ENCODE measurements at regions not wholly inside any gene's neighbourhood (a gene's known extent, or its start where the extent isn't known, plus 50 kb on each side); places are given as distances from the start of the nearest gene placed in this dataset.

- no peaks in the 10 kb centered on the region for H3K4me1 ChIP-seq
- no peaks in the 10 kb centered on the region for H3K9me3 ChIP-seq (ENCODE audit: control insufficient read depth, low read length)
- H2AFZ ChIP-seq, result no peak overlapping the region
- no peak overlapping the region for H3K9ac ChIP-seq
- TF ChIP-seq CTCF (IDR thresholded peaks at IDR 0.05), result no peak
- H3K4me2 ChIP-seq (ENCODE audit: low read length), result no peak overlapping the region
- H3K4me3 ChIP-seq (ENCODE audit: low read depth, low read length), result no peak overlapping the region
- no peaks in the 10 kb centered on the region for H3K27me3 ChIP-seq (ENCODE audit: control insufficient read depth, insufficient read depth, low read length)
- no peaks in the 10 kb centered on the region for H3K79me2 ChIP-seq
- H3K27ac ChIP-seq, result no peak overlapping the region
- no peaks in the 10 kb centered on the region for H3K36me3 ChIP-seq (ENCODE audit: control insufficient read depth, insufficient read depth, low read length)
Measured at GRCh38 chr3:1843111-1843510, 255.6 kb upstream of the CNTN4 start.

- no peak overlapping the region for H2AFZ ChIP-seq
- no peak for TF ChIP-seq CTCF (IDR thresholded peaks at IDR 0.05)
- H3K9me3 ChIP-seq (ENCODE audit: control insufficient read depth, low read length), result no peaks in the 10 kb centered on the region
- no peaks in the 10 kb centered on the region for H3K79me2 ChIP-seq
- H3K27ac ChIP-seq, result no peak overlapping the region
- H3K4me2 ChIP-seq (ENCODE audit: low read length), result no peak overlapping the region
- H3K4me1 ChIP-seq, result no peaks in the 10 kb centered on the region
- no peak overlapping the region for H3K4me3 ChIP-seq (ENCODE audit: low read depth, low read length)
- H3K9ac ChIP-seq, result no peak overlapping the region
- no peaks in the 10 kb centered on the region for H3K27me3 ChIP-seq (ENCODE audit: control insufficient read depth, insufficient read depth, low read length)
- H3K36me3 ChIP-seq (ENCODE audit: control insufficient read depth, insufficient read depth, low read length), result no peaks in the 10 kb centered on the region
Measured at GRCh38 chr3:1847571-1847970, 251.1 kb upstream of the CNTN4 start.

- no peak for TF ChIP-seq CTCF (IDR thresholded peaks at IDR 0.05)
- Histone ChIP-seq H3K4me2 (ENCODE audit: low read length) (no peak overlapping the region), H3K4me3 (ENCODE audit: low read depth, low read length) (no peak overlapping the region), H3K9me3 (ENCODE audit: control insufficient read depth, low read length) (no peaks in the 10 kb centered on the region), H2AFZ (no peak overlapping the region), H3K9ac (no peak overlapping the region), H3K36me3 (ENCODE audit: control insufficient read depth, insufficient read depth, low read length) (no peaks in the 10 kb centered on the region), H3K27ac (no peak overlapping the region), H3K27me3 (ENCODE audit: control insufficient read depth, insufficient read depth, low read length) (no peaks in the 10 kb centered on the region), H3K79me2 (no peaks in the 10 kb centered on the region), H3K4me1 (no peaks in the 10 kb centered on the region)
Measured at GRCh38 chr3:1848935-1849334, 249.7 kb upstream of the CNTN4 start.

GRCh38 chr3:1852950-1853349, 245.7 kb upstream of the CNTN4 start:
- Histone ChIP-seq H3K27me3 (ENCODE audit: control insufficient read depth, insufficient read depth, low read length) (no peaks in the 10 kb centered on the region), H3K4me1 (no peaks in the 10 kb centered on the region), H3K9ac (no peak overlapping the region), H3K27ac (no peak overlapping the region), H3K4me3 (ENCODE audit: low read depth, low read length) (no peak overlapping the region), H3K4me2 (ENCODE audit: low read length) (no peak overlapping the region), H3K9me3 (ENCODE audit: control insufficient read depth, low read length) (no peaks in the 10 kb centered on the region), H2AFZ (no peak overlapping the region), H3K79me2 (no peaks in the 10 kb centered on the region), H3K36me3 (ENCODE audit: control insufficient read depth, insufficient read depth, low read length) (no peaks in the 10 kb centered on the region)
- no peak for TF ChIP-seq CTCF (IDR thresholded peaks at IDR 0.05)

- no peaks in the 10 kb centered on the region for H3K36me3 ChIP-seq (ENCODE audit: control insufficient read depth, insufficient read depth, low read length)
- H3K4me2 ChIP-seq (ENCODE audit: low read length), result no peak overlapping the region
- H3K4me1 ChIP-seq, result no peaks in the 10 kb centered on the region
- no peak overlapping the region for H2AFZ ChIP-seq
- TF ChIP-seq CTCF (IDR thresholded peaks at IDR 0.05), result no peak
- no peaks in the 10 kb centered on the region for H3K79me2 ChIP-seq
- H3K9ac ChIP-seq, result no peak overlapping the region
- H3K9me3 ChIP-seq (ENCODE audit: control insufficient read depth, low read length), result no peaks in the 10 kb centered on the region
- H3K4me3 ChIP-seq (ENCODE audit: low read depth, low read length), result no peak overlapping the region
- no peaks in the 10 kb centered on the region for H3K27me3 ChIP-seq (ENCODE audit: control insufficient read depth, insufficient read depth, low read length)
- H3K27ac ChIP-seq, result no peak overlapping the region
Measured at GRCh38 chr3:1855841-1856240, 242.8 kb upstream of the CNTN4 start.
